Sigmoid colon (tissue), 6 donors: ENCODE measurements at regions not wholly inside any gene's neighbourhood (a gene's known extent, or its start where the extent isn't known, plus 50 kb on each side); places are given as distances from the start of the nearest gene placed in this dataset.

Experiments used
- DNase-seq: peaks from one replicate; pipeline ENCODE4 v3.0.0-alpha.2; 2019
- H3K27ac ChIP-seq, 4 donors: fragments of 200-600 bp; sonication (generic); one replicate each; pipeline ENCODE4 v1.5.1; 2016 to 2019; ENCODE audit warnings: mild to moderate bottlenecking in 1 of 4
- H3K27me3 ChIP-seq, 3 donors: fragments of 200-600 bp; sonication (generic); one replicate each; pipeline ENCODE4 v1.5.1; 2019; ENCODE audit warnings: mild to moderate bottlenecking in 1 of 3
- H3K36me3 ChIP-seq, 4 donors: fragments of 200-600 bp; sonication (generic); one replicate each; pipeline ENCODE4 v1.5.1; 2016 to 2019
- H3K4me1 ChIP-seq, 4 donors: fragments of 200-600 bp; sonication (generic); one replicate each; pipeline ENCODE4 v1.5.1; 2017 to 2019
- H3K4me3 ChIP-seq, 4 donors: fragments of 200-600 bp; sonication (generic); one replicate each; pipeline ENCODE4 v1.5.1; 2017 to 2019; ENCODE audit warnings: mild to moderate bottlenecking in 2 of 4, moderate library complexity in 1 of 4
- H3K9me3 ChIP-seq, 4 donors: fragments of 200-600 bp in 3 of 4; sonication (generic) in 3 of 4; one replicate each; pipeline versions ENCODE4 v1.5.1 to v1.6.1; 2013 to 2019
- EP300 ChIP-seq, 4 donors: sonication (generic); formaldehyde crosslinking; IDR thresholded peaks; one replicate each; pipeline ENCODE4 v1.6.1; 2017; ENCODE audit warnings: antibody characterized with exemption in 4 of 4
- POLR2A ChIP-seq, 2 donors: fragments of 450-650 bp; IDR thresholded peaks; one replicate each; pipeline ENCODE4 v1.6.1; 2016; ENCODE audit warnings: antibody characterized with exemption in 2 of 2, mild to moderate bottlenecking in 2 of 2, moderate library complexity in 2 of 2
- POLR2AphosphoS5 ChIP-seq, 4 donors: sonication (generic); formaldehyde crosslinking; IDR thresholded peaks; one replicate each; pipeline ENCODE4 v1.6.1; 2017; ENCODE audit warnings: antibody characterized with exemption in 4 of 4
- WGBS, 2 donors: extraction: QIAGEN DNeasy Blood & Tissue Kit; methylation state at CpG; one replicate each; pipeline ENCODE4 v1.1.7; 2013; 5-methylcytosine and 5-hydroxymethylcytosine counted together
- intact Hi-C: fragments of 100-400 bp; cut with DNase I; formaldehyde crosslinking; loops from one replicate; pipeline ENCODE4 v1.15.1; 2023
- TF ChIP-seq, protein P1 (sequence below), 4 experiments: fragments of 450-650 bp in 3 of 4; fragments of 200-600 bp in 1 of 4; IDR thresholded peaks; one replicate each; pipeline ENCODE4 v1.5.1; 2016 to 2019; ENCODE audit warnings: antibody characterized with exemption in 4 of 4, mild to moderate bottlenecking in 3 of 4, moderate library complexity in 2 of 4
- donor health status: healthy with polysubstance abuse.
- donor health status: healthy.

GRCh38 chr7:131879424-131879823 lies 323.0 kb upstream of the PODXL start:
- H3K4me3 ChIP-seq = no peak overlapping the region
- no peaks in the 10 kb centered on the region for H3K27me3 ChIP-seq
- TF ChIP-seq POLR2A (IDR thresholded peaks at IDR 0.05) (no peak), POLR2AphosphoS5 (IDR thresholded peaks at IDR 0.05) (no peak), EP300 (IDR thresholded peaks at IDR 0.05) (no peak)
- TF ChIP-seq, protein P1, sequence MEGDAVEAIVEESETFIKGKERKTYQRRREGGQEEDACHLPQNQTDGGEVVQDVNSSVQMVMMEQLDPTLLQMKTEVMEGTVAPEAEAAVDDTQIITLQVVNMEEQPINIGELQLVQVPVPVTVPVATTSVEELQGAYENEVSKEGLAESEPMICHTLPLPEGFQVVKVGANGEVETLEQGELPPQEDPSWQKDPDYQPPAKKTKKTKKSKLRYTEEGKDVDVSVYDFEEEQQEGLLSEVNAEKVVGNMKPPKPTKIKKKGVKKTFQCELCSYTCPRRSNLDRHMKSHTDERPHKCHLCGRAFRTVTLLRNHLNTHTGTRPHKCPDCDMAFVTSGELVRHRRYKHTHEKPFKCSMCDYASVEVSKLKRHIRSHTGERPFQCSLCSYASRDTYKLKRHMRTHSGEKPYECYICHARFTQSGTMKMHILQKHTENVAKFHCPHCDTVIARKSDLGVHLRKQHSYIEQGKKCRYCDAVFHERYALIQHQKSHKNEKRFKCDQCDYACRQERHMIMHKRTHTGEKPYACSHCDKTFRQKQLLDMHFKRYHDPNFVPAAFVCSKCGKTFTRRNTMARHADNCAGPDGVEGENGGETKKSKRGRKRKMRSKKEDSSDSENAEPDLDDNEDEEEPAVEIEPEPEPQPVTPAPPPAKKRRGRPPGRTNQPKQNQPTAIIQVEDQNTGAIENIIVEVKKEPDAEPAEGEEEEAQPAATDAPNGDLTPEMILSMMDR (IDR thresholded peaks at IDR 0.05) = no peak
- H3K36me3 ChIP-seq = no peaks in the 10 kb centered on the region
- H3K27ac ChIP-seq = no peak overlapping the region
- DNase-seq = no peak
- H3K9me3 ChIP-seq = no peaks in the 10 kb centered on the region
- no peaks in the 10 kb centered on the region for H3K4me1 ChIP-seq
- intact Hi-C loops = no loop called here
- WGBS, 2 donors = 89 to 91% methylated on average over 4 of the region's 4 CpGs

DNA sequence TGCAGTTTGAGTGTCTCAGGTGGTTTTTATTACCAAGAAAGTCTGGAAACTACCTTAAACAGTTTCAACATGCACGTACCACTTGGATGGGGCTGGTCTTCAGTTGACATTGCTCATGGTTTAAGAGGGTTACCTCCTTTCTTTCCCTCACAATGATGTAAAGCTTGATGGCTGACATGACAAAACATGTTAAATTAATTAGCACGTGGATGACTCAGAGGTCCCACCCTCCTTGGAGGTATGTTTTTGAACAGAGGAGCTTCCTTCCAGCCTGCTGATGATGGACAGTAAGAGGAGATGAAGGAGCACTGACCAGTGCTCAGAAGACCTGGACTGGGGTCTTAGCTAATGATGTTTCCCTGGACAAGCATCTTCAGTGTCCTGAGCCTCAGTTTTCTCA lies 322.3 kb upstream of the PODXL start:
- Histone ChIP-seq H3K4me1 (no peaks in the 10 kb centered on the region), H3K27ac (no peak overlapping the region), H3K36me3 (no peaks in the 10 kb centered on the region), H3K27me3 (no peaks in the 10 kb centered on the region), H3K4me3 (no peak overlapping the region), H3K9me3 (no peaks in the 10 kb centered on the region)
- 73 to 77% methylated on average over 2 of the region's 2 CpGs for WGBS, 2 donors
- intact Hi-C loops = no loop called here
- no peak for DNase-seq
- TF ChIP-seq POLR2A (IDR thresholded peaks at IDR 0.05) (no peak), EP300 (IDR thresholded peaks at IDR 0.05) (no peak)
- TF ChIP-seq, protein P1 (IDR thresholded peaks at IDR 0.05) = no peak

DNA sequence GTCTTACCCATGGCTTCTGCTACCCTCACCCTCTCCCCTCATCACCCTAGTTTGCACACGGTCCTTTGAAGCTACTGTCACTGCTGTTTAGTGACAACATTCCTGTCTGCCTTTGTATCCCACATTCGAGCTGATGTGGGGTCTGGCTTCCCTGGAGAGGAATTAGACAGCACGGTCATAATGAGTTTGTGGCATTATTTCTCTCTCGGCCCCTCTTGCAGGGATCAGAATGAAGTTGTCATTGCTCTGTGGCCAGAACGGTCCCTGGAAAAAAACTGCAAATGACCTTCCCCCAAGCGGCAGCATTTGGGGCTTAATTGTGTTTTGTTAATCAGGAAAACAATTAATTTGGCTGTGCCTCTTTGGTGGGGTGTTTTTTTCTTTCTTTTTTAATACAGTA lies 317.2 kb upstream of the PODXL start:
- no peak for TF ChIP-seq POLR2AphosphoS5 (IDR thresholded peaks at IDR 0.05)
- no peak for TF ChIP-seq POLR2A (IDR thresholded peaks at IDR 0.05)
- TF ChIP-seq, protein P1 (IDR thresholded peaks at IDR 0.05) = no peak
- no peak for TF ChIP-seq EP300 (IDR thresholded peaks at IDR 0.05)
- 59 to 62% methylated on average over 6 of the region's 6 CpGs for WGBS, 2 donors
- H3K4me3 ChIP-seq = no peak overlapping the region
- no peaks in the 10 kb centered on the region for H3K4me1 ChIP-seq
- no peaks in the 10 kb centered on the region for H3K27me3 ChIP-seq
- intact Hi-C loops = no loop called here
- no peaks in the 10 kb centered on the region for H3K36me3 ChIP-seq
- H3K9me3 ChIP-seq = no peaks in the 10 kb centered on the region
- no peak for DNase-seq
- H3K27ac ChIP-seq = no peak overlapping the region

DNA sequence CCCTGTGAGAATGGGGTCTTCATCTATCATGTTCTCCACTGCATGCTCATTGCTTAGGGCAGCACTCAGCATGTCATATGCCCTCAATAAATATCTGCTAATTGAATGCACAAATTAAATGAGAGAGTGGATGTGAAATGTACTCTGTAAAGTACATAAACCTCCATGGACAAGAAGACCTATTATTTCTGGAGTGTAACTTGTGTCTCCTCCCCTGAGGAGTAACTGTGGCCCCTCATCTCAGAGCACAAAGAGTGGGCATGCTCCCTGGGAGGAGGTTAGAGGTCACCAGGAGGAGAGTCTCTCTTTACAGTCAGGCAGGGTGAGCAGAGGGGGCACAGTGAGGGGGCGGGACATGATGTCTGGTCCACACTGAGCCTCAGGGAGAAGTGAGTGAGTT lies 313.6 kb upstream of the PODXL start:
- intact Hi-C loops = no loop called here
- no peaks in the 10 kb centered on the region for H3K9me3 ChIP-seq
- DNase-seq = no peak
- no peaks in the 10 kb centered on the region for H3K27me3 ChIP-seq
- TF ChIP-seq POLR2AphosphoS5 (IDR thresholded peaks at IDR 0.05) = no peak
- TF ChIP-seq, protein P1 (IDR thresholded peaks at IDR 0.05) = no peak
- TF ChIP-seq EP300 (IDR thresholded peaks at IDR 0.05) = no peak
- no peak for TF ChIP-seq POLR2A (IDR thresholded peaks at IDR 0.05)
- no peak overlapping the region for H3K4me3 ChIP-seq
- H3K36me3 ChIP-seq = no peaks in the 10 kb centered on the region
- H3K4me1 ChIP-seq = no peaks in the 10 kb centered on the region
- H3K27ac ChIP-seq = no peak overlapping the region
- 84 to 94% methylated on average over 1 of the region's 1 CpG for WGBS, 2 donors

DNA sequence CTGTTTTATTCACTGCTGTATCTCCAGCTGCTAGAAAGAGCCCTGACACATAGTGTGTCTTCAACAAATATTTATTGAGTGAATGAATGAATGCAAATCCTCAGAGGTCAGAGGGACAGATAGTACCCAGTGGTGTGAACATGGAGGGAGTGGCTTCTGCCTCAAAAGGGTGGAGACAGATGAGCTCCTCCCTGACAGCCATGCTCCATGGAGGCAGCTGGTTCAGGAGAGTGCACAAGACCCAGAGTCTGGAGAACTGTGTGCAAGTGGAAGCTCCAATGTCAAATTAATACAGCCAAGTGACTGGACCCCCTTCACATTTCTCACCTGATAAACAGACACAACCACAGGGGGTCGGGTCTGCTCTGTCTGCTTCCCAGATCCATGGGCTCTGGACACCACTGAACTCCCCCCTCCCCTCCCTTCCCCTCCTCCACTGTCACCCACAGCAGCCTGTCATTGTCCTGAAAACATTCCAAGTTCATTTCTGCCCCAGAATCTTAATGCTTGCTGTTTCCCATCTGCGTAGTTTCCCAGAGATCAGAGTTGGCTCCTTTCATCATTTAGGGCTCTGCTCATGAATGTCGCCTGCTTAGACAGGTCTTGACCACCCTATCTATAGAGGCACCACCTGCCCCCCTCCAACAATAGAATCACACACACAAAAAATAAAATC lies 312.9 kb upstream of the PODXL start:
- WGBS, 2 donors = 82 to 84% methylated on average over 3 of the region's 3 CpGs
- H3K36me3 ChIP-seq = no peaks in the 10 kb centered on the region
- intact Hi-C loops = no loop called here
- H3K4me3 ChIP-seq = no peak overlapping the region
- no peak for TF ChIP-seq EP300 (IDR thresholded peaks at IDR 0.05)
- TF ChIP-seq, protein P1 (IDR thresholded peaks at IDR 0.05) = no peak
- no peak overlapping the region for H3K27ac ChIP-seq
- H3K9me3 ChIP-seq = no peaks in the 10 kb centered on the region
- DNase-seq = no peak
- no peaks in the 10 kb centered on the region for H3K27me3 ChIP-seq
- no peaks in the 10 kb centered on the region for H3K4me1 ChIP-seq
